ENCODE measurements at regions not wholly inside any gene's neighbourhood (a gene's known extent, or its start where the extent isn't known, plus 50 kb on each side); places are given as distances from the start of the nearest gene placed in this dataset.

DNA sequence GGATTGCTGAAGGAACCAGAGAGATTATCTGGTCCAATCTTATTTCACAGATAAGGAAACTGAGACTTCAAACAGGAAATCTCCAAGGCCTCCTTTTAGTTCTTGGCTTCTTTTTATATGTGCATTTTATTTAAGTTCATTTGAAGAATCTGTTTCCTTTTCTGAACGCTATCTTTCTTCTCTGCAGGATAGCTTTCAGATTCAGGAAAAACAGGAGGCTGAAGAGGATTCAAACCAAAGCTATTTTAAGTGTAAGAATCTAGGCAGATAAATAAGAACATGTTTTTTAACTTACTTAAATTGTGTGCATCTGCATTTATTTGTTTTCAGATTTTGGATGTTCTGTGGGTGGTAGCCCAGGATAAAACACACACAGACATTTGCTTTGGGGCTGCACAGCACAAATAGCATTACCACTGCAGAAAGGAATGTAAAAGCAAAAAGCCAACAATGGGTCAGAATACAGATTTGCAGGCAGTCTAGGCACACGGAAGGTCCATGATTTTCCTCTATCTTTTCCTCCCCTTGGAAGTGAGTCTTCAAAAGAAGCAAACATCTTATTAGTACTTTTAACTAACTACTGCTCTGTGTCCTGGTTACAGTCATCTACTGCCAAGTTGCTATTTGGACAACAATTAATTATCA, 188.8 kb upstream of the TBX18 start:
- TF ChIP-seq, protein P1, sequence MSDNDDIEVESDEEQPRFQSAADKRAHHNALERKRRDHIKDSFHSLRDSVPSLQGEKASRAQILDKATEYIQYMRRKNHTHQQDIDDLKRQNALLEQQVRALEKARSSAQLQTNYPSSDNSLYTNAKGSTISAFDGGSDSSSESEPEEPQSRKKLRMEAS (IDR thresholded peaks at IDR 0.05): no peak
- no peak for TF ChIP-seq RAD21 (IDR thresholded peaks at IDR 0.05; ENCODE audit: low read depth)
- no peak for TF ChIP-seq TEAD4 (IDR thresholded peaks at IDR 0.05)
- TF ChIP-seq, protein P2, sequence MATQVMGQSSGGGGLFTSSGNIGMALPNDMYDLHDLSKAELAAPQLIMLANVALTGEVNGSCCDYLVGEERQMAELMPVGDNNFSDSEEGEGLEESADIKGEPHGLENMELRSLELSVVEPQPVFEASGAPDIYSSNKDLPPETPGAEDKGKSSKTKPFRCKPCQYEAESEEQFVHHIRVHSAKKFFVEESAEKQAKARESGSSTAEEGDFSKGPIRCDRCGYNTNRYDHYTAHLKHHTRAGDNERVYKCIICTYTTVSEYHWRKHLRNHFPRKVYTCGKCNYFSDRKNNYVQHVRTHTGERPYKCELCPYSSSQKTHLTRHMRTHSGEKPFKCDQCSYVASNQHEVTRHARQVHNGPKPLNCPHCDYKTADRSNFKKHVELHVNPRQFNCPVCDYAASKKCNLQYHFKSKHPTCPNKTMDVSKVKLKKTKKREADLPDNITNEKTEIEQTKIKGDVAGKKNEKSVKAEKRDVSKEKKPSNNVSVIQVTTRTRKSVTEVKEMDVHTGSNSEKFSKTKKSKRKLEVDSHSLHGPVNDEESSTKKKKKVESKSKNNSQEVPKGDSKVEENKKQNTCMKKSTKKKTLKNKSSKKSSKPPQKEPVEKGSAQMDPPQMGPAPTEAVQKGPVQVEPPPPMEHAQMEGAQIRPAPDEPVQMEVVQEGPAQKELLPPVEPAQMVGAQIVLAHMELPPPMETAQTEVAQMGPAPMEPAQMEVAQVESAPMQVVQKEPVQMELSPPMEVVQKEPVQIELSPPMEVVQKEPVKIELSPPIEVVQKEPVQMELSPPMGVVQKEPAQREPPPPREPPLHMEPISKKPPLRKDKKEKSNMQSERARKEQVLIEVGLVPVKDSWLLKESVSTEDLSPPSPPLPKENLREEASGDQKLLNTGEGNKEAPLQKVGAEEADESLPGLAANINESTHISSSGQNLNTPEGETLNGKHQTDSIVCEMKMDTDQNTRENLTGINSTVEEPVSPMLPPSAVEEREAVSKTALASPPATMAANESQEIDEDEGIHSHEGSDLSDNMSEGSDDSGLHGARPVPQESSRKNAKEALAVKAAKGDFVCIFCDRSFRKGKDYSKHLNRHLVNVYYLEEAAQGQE (IDR thresholded peaks at IDR 0.05; ENCODE audit: low read depth): no peak
- no peak for TF ChIP-seq ZBTB7A (IDR thresholded peaks at IDR 0.05; ENCODE audit: low read depth)
- TF ChIP-seq FOXM1 (IDR thresholded peaks at IDR 0.05; ENCODE audit: borderline replicate concordance, low read depth): no peak

DNA sequence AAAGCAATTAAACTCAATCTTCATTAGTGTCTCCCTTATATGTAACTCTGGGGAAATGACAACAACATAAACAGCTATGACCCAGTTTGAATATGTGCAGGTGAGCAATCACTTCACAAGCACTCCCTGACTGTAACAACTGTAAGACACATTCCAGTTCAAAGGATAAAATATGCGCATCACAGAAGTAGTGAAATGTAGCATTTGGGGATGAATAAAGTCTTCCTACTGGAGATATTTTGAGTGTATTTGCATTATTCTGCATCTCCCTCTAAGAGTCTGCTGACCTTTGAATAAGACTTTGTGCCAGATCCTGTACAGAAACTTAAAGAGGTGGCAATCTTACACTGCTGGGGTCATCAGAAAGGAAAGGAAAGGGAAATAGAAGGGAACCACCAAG, 179.5 kb upstream of the TBX18 start:
- TF ChIP-seq TEAD4 (IDR thresholded peaks at IDR 0.05): no peak
- TF ChIP-seq NFIC (IDR thresholded peaks at IDR 0.05): no peak
- TF ChIP-seq, protein P1 (IDR thresholded peaks at IDR 0.05): no peak
- TF ChIP-seq, protein P2 (IDR thresholded peaks at IDR 0.05; ENCODE audit: low read depth): no peak
- TF ChIP-seq FOXM1 (IDR thresholded peaks at IDR 0.05; ENCODE audit: borderline replicate concordance, low read depth): no peak
- no peak for TF ChIP-seq CREB1 (IDR thresholded peaks at IDR 0.05; ENCODE audit: low read depth)
- TF ChIP-seq TCF12 (IDR thresholded peaks at IDR 0.05; ENCODE audit: low read depth): no peak
- TF ChIP-seq, protein P3, sequence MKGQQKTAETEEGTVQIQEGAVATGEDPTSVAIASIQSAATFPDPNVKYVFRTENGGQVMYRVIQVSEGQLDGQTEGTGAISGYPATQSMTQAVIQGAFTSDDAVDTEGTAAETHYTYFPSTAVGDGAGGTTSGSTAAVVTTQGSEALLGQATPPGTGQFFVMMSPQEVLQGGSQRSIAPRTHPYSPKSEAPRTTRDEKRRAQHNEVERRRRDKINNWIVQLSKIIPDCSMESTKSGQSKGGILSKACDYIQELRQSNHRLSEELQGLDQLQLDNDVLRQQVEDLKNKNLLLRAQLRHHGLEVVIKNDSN (IDR thresholded peaks at IDR 0.05): no peak
- TF ChIP-seq RAD21 (IDR thresholded peaks at IDR 0.05; ENCODE audit: low read depth): no peak
- no peak for TF ChIP-seq EP300 (IDR thresholded peaks at IDR 0.05; ENCODE audit: borderline replicate concordance)
- no peak for TF ChIP-seq EGR1 (IDR thresholded peaks at IDR 0.05)
- TF ChIP-seq YY1 (IDR thresholded peaks at IDR 0.05; ENCODE audit: low read depth): no peak
- no peak for TF ChIP-seq ZBTB7A (IDR thresholded peaks at IDR 0.05; ENCODE audit: low read depth)
- TF ChIP-seq CEBPB (IDR thresholded peaks at IDR 0.05): no peak
- no peak for TF ChIP-seq TAF1 (IDR thresholded peaks at IDR 0.05; ENCODE audit: low read depth)

DNA sequence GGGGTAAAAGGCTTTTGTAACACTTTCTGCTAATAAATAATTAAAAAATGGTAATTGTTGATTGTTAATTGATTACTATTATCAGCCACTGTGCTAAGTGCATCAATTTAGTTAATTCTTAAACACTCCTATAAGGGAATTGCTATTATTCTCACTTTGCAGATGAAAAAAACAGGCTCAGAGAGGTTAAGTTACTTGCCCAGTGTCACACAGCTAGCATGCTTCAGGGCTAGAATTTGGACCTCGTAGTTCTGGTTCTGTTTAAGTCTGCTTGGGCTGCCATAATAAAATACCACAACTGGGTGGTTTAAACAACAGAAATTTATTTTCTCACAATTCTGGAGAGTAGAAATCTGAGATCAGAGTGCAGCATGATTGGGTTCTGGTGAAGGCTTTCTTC, 164.8 kb upstream of the TBX18 start:
- TF ChIP-seq TAF1 (IDR thresholded peaks at IDR 0.05; ENCODE audit: low read depth) (no peak), TCF12 (IDR thresholded peaks at IDR 0.05; ENCODE audit: low read depth) (no peak), EGR1 (IDR thresholded peaks at IDR 0.05) (no peak), RAD21 (IDR thresholded peaks at IDR 0.05; ENCODE audit: low read depth) (no peak), CREB1 (IDR thresholded peaks at IDR 0.05; ENCODE audit: low read depth) (no peak), NFIC (IDR thresholded peaks at IDR 0.05) (no peak), YY1 (IDR thresholded peaks at IDR 0.05; ENCODE audit: low read depth) (no peak), CEBPB (IDR thresholded peaks at IDR 0.05) (no peak), TEAD4 (IDR thresholded peaks at IDR 0.05) (no peak), ZBTB7A (IDR thresholded peaks at IDR 0.05; ENCODE audit: low read depth) (no peak), FOXM1 (IDR thresholded peaks at IDR 0.05; ENCODE audit: borderline replicate concordance, low read depth) (no peak)
- TF ChIP-seq, protein P3 (IDR thresholded peaks at IDR 0.05): no peak
- TF ChIP-seq, protein P1 (IDR thresholded peaks at IDR 0.05): no peak
- TF ChIP-seq, protein P2 (IDR thresholded peaks at IDR 0.05; ENCODE audit: low read depth): no peak

DNA sequence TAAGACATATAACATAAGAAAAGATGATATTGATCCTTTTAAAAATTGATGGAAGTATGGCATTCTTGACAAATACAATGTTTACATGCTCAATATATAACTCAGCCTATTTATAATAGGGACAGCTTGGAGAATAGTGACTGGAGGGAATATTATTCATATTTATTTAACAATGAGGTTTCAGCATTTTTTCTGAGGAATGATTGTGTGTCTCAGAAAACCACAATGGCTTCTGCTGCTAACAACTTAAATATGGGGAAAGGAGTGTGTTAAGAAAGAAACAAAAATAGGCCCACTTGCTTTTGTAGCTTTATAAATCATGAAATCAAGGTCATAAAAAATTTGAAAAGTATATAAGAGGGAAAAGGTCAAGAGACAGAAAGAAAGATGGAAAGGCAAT, 163.2 kb upstream of the TBX18 start:
- TF ChIP-seq TEAD4 (IDR thresholded peaks at IDR 0.05) (no peak), RAD21 (IDR thresholded peaks at IDR 0.05; ENCODE audit: low read depth) (no peak), EGR1 (IDR thresholded peaks at IDR 0.05) (no peak), YY1 (IDR thresholded peaks at IDR 0.05; ENCODE audit: low read depth) (no peak), CEBPB (IDR thresholded peaks at IDR 0.05) (no peak)

Data from Ishikawa (cell line).